Vagina (tissue), 2 donors: ENCODE measurements at regions not wholly inside any gene's neighbourhood (a gene's known extent, or its start where the extent isn't known, plus 50 kb on each side); places are given as distances from the start of the nearest gene placed in this dataset.

Experiments used
- POLR2A ChIP-seq, 2 donors: fragments of 450-650 bp; IDR thresholded peaks; one replicate each; pipeline ENCODE4 v1.6.1; 2017; ENCODE audit warnings: antibody characterized with exemption in 2 of 2, mild to moderate bottlenecking in 2 of 2, moderate library complexity in 2 of 2
- POLR2AphosphoS5 ChIP-seq, 2 donors: sonication (generic); formaldehyde crosslinking; IDR thresholded peaks; one replicate each; pipeline ENCODE4 v1.9.0; 2017; ENCODE audit warnings: antibody characterized with exemption in 2 of 2, mild to moderate bottlenecking in 2 of 2, low read depth in 1 of 2; ENCODE audit not compliant: insufficient read depth in 1 of 2
- TF ChIP-seq, protein P1 (sequence below), 3 experiments: fragments of 450-650 bp in 2 of 3; fragments of 200-600 bp in 1 of 3; sonication (generic) in 1 of 3; IDR thresholded peaks; one replicate each; pipeline ENCODE4 v1.5.1; 2017 to 2019; ENCODE audit warnings: antibody characterized with exemption in 3 of 3, mild to moderate bottlenecking in 2 of 3, moderate library complexity in 2 of 3

DNA sequence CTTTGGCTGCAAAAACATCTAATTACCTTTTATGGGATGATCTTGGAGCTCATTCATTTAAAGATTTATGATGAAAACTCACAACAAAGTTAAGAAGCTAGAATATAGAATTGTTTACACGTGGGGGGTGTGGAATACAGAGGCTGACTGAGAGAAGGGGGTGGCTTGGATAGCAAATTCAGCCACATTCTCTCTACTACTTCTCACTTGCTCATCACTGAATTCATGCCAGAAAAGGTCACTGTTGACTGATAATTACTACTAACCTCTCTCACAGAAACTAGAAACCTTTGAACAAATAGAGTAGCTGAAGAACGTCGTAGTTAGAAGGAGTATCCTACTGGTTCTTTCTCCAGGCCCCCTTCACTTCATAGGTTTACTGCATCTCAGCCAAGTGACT is 808.2 kb downstream of the BRINP1 start:
- TF ChIP-seq, protein P1, sequence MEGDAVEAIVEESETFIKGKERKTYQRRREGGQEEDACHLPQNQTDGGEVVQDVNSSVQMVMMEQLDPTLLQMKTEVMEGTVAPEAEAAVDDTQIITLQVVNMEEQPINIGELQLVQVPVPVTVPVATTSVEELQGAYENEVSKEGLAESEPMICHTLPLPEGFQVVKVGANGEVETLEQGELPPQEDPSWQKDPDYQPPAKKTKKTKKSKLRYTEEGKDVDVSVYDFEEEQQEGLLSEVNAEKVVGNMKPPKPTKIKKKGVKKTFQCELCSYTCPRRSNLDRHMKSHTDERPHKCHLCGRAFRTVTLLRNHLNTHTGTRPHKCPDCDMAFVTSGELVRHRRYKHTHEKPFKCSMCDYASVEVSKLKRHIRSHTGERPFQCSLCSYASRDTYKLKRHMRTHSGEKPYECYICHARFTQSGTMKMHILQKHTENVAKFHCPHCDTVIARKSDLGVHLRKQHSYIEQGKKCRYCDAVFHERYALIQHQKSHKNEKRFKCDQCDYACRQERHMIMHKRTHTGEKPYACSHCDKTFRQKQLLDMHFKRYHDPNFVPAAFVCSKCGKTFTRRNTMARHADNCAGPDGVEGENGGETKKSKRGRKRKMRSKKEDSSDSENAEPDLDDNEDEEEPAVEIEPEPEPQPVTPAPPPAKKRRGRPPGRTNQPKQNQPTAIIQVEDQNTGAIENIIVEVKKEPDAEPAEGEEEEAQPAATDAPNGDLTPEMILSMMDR (IDR thresholded peaks at IDR 0.05), result no peak
- no peak for TF ChIP-seq POLR2A (IDR thresholded peaks at IDR 0.05)
- no peak for TF ChIP-seq POLR2AphosphoS5 (IDR thresholded peaks at IDR 0.05; ENCODE audit: insufficient read depth in 1 of 2, low read depth in 1 of 2)
